HG02885 (cell line): ENCODE measurements at regions not wholly inside any gene's neighbourhood (a gene's known extent, or its start where the extent isn't known, plus 50 kb on each side); places are given as distances from the start of the nearest gene placed in this dataset.

Source experiments
- ATAC-seq: cut with Tn5 transposase; IDR thresholded peaks from one replicate; pipeline ENCODE4 v1.9.1; 2021; ENCODE audit warnings: mild to moderate bottlenecking; ENCODE audit not compliant: unreplicated experiment, poor library complexity

- ATAC-seq: no peak
These were observed 584.5 kb downstream of the HS3ST4 start for GRCh38 chr16:26276289-26276688.

DNA sequence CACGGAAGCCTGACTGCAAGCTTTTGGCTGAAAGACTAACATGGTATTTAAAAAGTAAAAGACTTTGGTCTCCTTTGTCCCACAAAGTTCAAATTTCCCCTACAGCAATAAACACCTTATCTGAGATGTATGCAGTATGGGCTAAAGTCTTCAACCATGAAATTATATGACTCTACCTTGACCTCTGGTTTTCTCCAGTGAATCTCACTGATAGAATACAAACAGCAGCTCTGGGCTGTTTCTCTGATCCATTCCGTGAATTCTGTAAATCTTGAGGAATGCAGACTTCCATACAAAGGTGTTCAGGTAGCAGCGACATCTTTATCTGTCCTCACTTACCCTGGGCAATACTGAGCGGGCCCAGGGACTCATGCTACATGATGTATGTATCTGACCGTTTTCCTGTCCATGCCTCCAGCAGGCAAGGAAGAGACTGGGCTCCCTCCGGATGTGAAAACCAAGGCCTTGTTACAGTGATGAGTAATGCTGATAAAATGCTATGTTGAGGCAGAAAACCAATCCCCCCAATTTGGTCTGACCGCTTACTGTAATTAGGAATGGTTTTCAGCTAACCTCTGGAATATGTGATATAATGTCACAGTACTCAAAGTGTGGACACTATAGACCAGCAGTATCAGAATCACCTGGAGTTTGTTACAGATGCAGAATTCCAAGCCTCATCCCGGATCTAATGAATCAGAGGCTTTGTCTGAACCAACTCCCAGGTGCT lies 589.8 kb downstream of the HS3ST4 start:
- no peak for ATAC-seq

GRCh38 chr16:26295625-26296304 lies 604.0 kb downstream of the HS3ST4 start:
- ATAC-seq: no peak

GRCh38 chr16:26301516-26301915 lies 609.8 kb downstream of the HS3ST4 start:
- ATAC-seq: no peak

DNA sequence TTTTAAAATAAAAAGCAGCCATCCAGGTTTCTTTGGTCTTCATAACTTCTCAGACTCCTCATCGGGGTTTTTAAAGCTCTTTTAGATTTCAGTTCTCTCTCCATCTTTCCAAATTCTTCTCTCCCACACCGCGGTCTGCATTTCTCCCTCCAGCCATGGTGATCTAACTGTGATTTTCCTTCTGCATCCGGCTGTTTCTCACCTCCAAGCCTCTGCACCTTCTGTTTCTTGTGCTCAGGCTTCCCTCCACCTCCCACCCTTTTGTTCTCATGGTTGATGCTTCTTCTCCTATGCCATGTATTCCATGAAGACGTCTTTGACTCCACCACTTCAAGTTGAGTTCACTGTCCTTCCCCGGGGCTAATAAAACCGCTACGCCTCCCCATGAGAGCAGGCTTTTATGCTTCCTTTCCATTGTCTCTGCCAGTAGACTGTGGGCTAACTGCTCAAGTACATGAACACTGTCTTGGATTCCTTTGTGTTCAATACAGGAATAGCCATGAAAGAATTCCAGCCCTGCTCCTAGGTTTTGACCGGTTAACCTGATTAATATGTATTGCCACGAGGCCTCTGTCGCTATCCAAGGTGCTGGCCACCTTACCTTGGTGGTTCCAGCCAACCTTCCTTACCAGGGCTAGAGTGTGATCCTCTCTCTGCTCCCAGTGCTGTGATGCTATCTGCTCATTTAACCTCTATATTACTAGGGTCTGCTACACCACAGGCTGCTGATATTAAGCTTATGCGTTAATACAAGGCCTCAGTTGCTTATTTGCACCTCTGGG lies 625.1 kb downstream of the HS3ST4 start:
- no peak for ATAC-seq

DNA sequence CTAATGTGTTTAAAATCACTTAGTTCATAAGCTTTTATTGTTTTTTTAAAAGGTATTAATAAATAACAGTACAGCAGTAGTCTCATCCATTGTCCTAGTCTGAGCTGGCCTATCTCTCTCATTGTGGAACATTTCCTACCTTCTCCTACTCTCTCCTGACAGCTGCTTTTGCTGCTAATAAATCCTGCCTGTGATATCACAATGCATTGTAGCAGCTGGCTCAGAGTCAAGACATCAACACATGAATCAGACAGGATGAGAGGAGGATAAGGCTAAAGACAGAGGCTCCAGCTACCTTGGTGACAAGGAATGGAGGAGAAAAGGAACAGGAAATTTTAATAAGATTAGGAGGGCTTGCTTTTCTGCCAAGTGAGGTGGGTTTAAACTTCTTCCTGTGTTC lies 626.1 kb downstream of the HS3ST4 start:
- no peak for ATAC-seq

GRCh38 chr16:26330654-26331053 lies 638.9 kb downstream of the HS3ST4 start:
- no peak for ATAC-seq

GRCh38 chr16:26334218-26335111 lies 642.7 kb downstream of the HS3ST4 start:
- ATAC-seq: no peak

DNA sequence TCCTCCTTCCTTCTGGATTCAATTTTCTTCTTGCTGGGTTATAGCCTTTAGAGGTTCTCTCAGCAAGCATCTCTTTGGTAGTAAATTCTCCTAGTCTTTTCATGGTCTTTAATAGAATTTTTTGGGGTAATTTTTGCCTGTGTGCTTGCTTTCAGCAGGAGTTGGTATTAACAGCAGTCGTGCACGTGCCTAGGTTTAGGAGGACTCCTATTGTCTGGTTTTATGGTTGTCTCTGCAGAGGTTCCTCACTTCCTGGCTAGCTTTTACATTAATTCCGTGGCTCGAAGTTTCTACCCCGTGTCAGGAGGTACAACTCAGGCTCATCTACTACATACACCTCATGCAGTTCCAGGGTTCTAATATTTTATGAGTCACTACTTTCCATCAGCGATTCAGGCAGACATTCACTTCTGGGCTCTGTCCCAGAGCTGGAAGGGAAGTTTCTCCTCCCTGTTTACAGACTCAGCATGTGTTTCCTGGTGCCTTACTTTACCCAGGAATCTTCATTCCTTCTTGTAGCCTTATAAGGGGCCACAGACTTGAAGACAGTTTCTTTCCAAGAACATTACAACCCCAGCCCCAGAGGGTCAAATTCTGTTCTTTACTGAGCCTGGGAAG lies 643.6 kb downstream of the HS3ST4 start:
- ATAC-seq: no peak

DNA sequence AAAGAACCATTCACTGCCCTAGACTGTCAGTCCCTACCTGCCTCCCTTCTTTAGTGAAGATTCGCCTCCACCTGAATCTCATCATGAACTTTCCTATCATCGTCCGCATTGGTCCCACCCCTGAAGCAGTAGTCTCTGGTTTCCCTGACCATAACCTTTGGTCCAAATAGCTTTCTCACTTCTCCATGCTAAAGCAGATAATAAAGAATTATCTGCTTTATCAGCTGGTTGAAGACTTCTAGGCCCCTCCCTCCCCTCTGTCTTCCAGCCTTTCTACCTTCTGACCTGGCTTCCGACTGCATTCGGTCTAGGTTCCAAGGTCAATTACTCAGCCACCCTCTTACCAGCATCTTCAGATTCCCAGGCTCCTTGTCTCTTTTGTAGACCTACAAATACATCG lies 650.9 kb downstream of the HS3ST4 start:
- no peak for ATAC-seq

DNA sequence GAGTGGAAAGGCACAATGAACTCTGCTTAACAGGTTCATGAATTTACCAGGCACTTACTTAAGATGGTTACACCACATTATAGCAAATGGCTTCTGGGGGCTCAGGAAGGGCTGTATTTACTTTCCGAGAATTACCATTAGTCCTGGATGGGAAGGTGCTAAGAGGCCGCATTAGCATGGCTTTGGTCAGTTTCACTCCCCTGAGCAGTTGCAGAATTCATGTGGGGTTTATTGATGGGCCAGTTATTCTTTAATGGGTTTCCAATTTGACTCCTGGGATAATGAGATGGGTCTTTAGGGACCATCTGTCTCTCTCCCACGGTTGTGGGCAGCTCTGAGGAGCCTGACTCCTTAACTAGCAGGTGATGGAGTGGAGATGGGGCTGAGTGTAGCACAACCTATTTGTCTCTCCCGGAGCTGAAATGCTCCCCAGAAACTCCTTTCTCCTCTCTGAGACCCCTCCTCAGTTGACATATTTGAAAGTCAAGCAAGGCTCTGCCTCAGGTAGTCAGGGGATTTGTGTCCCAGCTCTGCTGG lies 652.5 kb downstream of the HS3ST4 start:
- no peak for ATAC-seq

DNA sequence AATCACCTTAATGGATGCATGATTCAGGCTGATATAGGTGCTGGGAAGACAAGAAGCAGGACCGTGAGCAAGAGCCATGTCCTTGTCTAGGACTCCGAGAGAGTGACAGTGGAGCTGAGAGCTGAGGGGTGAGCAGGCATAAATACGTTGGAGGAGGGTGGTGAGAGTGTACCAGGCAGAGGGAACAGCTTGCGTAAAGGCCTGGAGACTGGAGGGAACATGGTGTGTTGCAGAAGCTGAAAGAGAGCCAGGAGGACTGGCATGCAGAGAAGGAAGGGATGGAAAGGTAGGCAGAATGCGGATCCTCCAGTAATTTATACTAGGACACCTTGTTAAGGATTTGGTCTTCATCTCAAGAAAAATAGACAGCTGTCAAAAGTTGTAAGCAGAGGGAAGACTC lies 653.2 kb downstream of the HS3ST4 start:
- ATAC-seq: no peak

DNA sequence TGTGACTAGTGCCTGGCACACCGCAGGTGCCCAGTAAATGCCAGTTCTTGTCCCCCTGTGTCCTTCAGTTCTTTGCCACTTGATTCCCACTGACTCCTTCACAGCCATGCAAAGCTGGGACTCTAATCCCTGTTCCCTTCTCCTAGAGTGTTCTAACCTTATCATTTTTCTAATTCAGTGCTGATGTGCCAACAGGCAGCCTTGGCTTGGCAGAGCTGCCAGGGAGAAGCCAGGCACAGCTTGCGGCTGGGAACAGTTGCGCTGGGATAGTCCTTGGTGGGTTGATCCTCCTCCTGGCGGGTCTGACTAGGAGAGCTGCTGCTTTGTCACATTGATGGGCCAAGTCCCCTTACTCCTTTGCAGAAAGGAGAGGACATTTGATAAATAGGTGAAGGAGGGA lies 654.2 kb downstream of the HS3ST4 start:
- no peak for ATAC-seq

GRCh38 chr16:26348095-26348494 lies 656.3 kb downstream of the HS3ST4 start:
- ATAC-seq: no peak

DNA sequence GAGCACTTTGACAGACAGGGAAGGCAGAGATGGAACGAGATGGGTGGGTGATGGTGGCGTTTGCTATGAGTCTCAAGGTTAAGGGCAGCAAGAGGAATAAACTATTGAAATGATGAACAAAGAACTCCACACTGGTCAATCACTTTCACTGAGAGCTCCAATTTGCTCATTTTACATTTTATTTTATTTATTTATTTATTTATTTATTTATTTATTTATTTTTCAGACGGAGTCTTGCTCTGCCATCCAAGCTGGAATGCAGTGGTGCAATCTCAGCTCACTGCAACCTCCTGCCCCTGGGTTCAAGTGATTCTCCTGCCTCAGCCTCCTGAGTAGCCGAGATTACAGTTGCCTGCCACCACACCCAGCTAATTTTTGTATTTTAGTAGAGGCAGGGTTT lies 669.1 kb downstream of the HS3ST4 start:
- no peak for ATAC-seq

- no peak for ATAC-seq
These were observed 671.8 kb downstream of the HS3ST4 start for GRCh38 chr16:26363581-26363980.

- ATAC-seq: no peak
These were observed 673.6 kb downstream of the HS3ST4 start for GRCh38 chr16:26365161-26365940.

DNA sequence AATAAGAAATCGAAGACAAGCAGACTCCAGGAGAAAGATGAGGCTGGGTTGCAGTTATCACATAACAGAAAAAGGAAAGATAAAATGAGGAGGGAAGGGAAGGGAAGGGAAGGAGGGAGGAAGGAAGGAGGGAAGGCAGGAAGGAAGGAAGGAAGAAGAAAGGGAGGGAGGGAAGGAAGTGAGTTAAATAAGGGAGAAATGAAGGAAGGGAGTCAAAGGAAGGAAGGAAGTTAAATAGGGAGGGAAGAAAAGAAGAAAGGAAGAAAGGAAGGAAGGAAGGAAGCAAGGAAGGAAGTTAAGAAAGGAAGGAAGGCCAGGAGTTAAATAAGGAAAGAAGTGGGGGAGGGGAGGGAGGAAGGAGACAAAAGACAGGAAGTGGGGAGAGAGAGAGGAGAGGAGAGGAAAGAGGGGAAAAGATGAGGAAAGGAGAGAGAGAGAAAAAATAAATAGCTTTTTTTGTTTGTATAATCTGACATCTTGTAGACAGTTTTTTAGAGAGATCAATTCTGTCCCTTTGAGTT lies 679.6 kb downstream of the HS3ST4 start:
- ATAC-seq: no peak
